ENCODE measurements at regions not wholly inside any gene's neighbourhood (a gene's known extent, or its start where the extent isn't known, plus 50 kb on each side); places are given as distances from the start of the nearest gene placed in this dataset.

DNA sequence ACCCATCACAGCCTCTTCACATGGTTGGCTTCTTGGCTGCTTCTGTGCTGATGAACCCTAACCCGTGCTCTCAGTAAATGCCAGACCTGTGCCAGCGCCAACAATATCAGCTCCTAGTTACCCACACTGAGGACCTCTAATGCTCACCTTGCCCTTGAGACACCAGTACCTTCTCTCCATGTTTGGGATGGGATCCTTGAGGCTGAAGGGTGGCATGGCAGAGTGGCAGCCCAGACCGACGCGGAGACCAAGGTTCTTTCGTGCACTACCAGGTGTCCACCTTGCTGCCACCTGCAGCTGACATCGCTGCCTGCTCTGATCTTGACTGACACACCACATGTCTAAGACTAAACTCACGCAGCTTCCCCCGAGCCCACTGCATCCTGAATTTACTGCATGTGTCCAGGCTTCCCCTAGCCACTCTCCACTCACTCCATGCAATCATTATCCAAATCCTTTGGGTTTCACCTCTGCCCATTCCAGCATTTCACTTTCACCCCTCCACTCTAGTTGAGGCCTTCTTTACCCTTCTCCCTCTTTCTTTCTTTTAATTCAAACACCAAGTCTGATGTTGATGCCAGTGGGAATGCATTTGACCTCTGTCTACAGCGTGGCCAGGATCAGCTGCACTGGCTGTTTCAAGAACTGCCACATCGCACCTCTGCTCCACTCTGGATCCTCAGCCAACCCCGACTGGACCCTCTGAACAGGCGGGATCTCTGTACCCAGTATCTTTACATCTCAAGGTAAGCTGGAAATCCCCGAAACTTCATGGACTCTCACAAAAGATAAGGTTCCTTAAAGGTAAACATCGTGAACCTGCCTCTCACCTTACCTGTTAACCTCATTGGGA is 294.9 kb downstream of the GLRX3 start:
- no peak for DNase-seq
- H3K36me3 ChIP-seq (ENCODE audit: low read depth): no peaks in the 10 kb centered on the region
- WGBS, 2 experiments (ENCODE audit: low coverage in 1 of 2, low lambda C conversion rate in 2 of 2, missing lambda C conversion rate in 2 of 2): 29 to 30% methylated on average over 15 of the region's 15 CpGs

DNA sequence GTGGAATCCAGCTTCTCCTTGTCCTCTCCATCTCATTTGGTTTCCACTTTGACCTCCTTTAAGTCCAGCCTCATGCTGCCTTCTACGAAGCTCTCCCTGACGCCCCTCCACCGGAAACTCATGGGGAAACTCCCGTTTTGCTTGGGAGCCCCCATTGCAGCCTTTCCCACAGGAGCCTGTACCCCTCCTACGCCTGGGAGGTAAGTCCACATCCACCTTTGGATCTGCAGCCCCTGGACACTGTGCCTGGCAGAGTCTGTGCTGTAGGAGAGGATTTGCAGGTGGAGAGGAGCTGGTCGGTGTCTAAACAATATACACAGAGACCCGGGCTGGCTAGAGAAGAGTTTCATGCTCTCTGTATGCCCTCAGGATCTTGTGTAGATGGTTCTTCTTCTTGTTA is 296.1 kb downstream of the GLRX3 start:
- in situ Hi-C loops (cut with MboI): no loop called here
- Histone ChIP-seq H3F3A (ENCODE audit: insufficient read depth) (no peaks in the 10 kb centered on the region), H3K79me2 (ENCODE audit: insufficient read depth) (no peaks in the 10 kb centered on the region), H3K4me1 (ENCODE audit: insufficient read depth) (no peaks in the 10 kb centered on the region), H3K36me3 (ENCODE audit: low read depth) (no peaks in the 10 kb centered on the region), H3K9me2 (ENCODE audit: insufficient read depth) (no peaks in the 10 kb centered on the region), H4K20me1 (ENCODE audit: insufficient read depth) (no peaks in the 10 kb centered on the region), H3K9me3 (ENCODE audit: low read depth) (no peaks in the 10 kb centered on the region), H3K4me3 (no peak overlapping the region), H3K27me3 (replicated peaks; ENCODE audit: insufficient read depth) (no peaks in the 10 kb centered on the region), H2AFZ (no peak overlapping the region), H3K9ac (no peak overlapping the region), H3K4me2 (ENCODE audit: unreplicated experiment) (no peak overlapping the region), H3K27ac (no peak overlapping the region)
- WGBS, 2 experiments (ENCODE audit: low coverage in 1 of 2, low lambda C conversion rate in 2 of 2, missing lambda C conversion rate in 2 of 2): 13 to 20% methylated on average over 7 of the region's 7 CpGs
- DNase-seq: no peak
- no peak for TF ChIP-seq EZH2phosphoT487 (IDR thresholded peaks at IDR 0.05; ENCODE audit: insufficient read depth, low read depth)

More for the DNA sequence above, 294.9 kb downstream of the GLRX3 start:
- no peak overlapping the region for H3K9ac ChIP-seq
- H3K27me3 ChIP-seq (replicated peaks; ENCODE audit: insufficient read depth): no peaks in the 10 kb centered on the region
- no peaks in the 10 kb centered on the region for H4K20me1 ChIP-seq (ENCODE audit: insufficient read depth)
- no peaks in the 10 kb centered on the region for H3K9me2 ChIP-seq (ENCODE audit: insufficient read depth)
- no peaks in the 10 kb centered on the region for H3F3A ChIP-seq (ENCODE audit: insufficient read depth)
- TF ChIP-seq EZH2 (IDR thresholded peaks at IDR 0.05; ENCODE audit: insufficient read depth, poor library complexity, severe bottlenecking) (no peak), EZH2phosphoT487 (IDR thresholded peaks at IDR 0.05; ENCODE audit: insufficient read depth, low read depth) (no peak)
- no peaks in the 10 kb centered on the region for H3K4me1 ChIP-seq (ENCODE audit: insufficient read depth)
- no peak overlapping the region for H3K4me3 ChIP-seq
- H2AFZ ChIP-seq: no peak overlapping the region
- H3K9me3 ChIP-seq (ENCODE audit: low read depth): no peaks in the 10 kb centered on the region
- H3K4me2 ChIP-seq (ENCODE audit: unreplicated experiment): no peak overlapping the region
- in situ Hi-C loops (cut with MboI): no loop called here
- H3K79me2 ChIP-seq (ENCODE audit: insufficient read depth): no peaks in the 10 kb centered on the region
- no peak overlapping the region for H3K27ac ChIP-seq

DNA sequence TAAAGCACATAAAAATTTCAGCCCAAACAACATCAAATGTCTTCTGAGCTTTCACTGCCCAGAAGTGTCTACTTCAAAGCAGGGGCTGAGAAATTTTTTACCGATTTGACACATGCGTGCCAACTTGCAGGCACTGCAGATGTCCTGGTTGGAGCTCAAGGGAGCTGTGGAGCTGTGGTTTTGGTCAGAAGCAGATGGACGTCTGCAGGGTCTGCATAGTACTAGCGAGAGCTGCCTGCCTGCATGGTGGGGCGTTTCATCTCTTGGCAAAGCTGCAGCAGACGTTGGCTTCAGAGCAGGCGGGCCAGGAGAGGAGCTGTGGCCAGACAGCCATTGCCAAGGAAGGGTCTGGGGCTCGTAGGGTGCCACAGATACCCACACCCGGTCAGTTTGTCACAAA is 296.7 kb downstream of the GLRX3 start:
- H3K36me3 ChIP-seq (ENCODE audit: low read depth): no peaks in the 10 kb centered on the region
- H3K27me3 ChIP-seq (replicated peaks; ENCODE audit: insufficient read depth): no peaks in the 10 kb centered on the region
- DNase-seq: no peak
- H2AFZ ChIP-seq: no peak overlapping the region
- no peaks in the 10 kb centered on the region for H3K79me2 ChIP-seq (ENCODE audit: insufficient read depth)
- H4K20me1 ChIP-seq (ENCODE audit: insufficient read depth): no peaks in the 10 kb centered on the region
- H3K9ac ChIP-seq: no peak overlapping the region
- no peak overlapping the region for H3K4me2 ChIP-seq (ENCODE audit: unreplicated experiment)
- no peaks in the 10 kb centered on the region for H3K4me1 ChIP-seq (ENCODE audit: insufficient read depth)
- no peak overlapping the region for H3K4me3 ChIP-seq
- H3K9me2 ChIP-seq (ENCODE audit: insufficient read depth): no peaks in the 10 kb centered on the region
- WGBS, 2 experiments (ENCODE audit: low coverage in 1 of 2, low lambda C conversion rate in 2 of 2, missing lambda C conversion rate in 2 of 2): 16 to 21% methylated on average over 9 of the region's 9 CpGs
- H3F3A ChIP-seq (ENCODE audit: insufficient read depth): no peaks in the 10 kb centered on the region
- H3K9me3 ChIP-seq (ENCODE audit: low read depth): no peaks in the 10 kb centered on the region
- TF ChIP-seq EZH2 (IDR thresholded peaks at IDR 0.05; ENCODE audit: insufficient read depth, poor library complexity, severe bottlenecking) (no peak), EZH2phosphoT487 (IDR thresholded peaks at IDR 0.05; ENCODE audit: insufficient read depth, low read depth) (no peak)
- in situ Hi-C loops (cut with MboI): no loop called here
- no peak overlapping the region for H3K27ac ChIP-seq

DNA sequence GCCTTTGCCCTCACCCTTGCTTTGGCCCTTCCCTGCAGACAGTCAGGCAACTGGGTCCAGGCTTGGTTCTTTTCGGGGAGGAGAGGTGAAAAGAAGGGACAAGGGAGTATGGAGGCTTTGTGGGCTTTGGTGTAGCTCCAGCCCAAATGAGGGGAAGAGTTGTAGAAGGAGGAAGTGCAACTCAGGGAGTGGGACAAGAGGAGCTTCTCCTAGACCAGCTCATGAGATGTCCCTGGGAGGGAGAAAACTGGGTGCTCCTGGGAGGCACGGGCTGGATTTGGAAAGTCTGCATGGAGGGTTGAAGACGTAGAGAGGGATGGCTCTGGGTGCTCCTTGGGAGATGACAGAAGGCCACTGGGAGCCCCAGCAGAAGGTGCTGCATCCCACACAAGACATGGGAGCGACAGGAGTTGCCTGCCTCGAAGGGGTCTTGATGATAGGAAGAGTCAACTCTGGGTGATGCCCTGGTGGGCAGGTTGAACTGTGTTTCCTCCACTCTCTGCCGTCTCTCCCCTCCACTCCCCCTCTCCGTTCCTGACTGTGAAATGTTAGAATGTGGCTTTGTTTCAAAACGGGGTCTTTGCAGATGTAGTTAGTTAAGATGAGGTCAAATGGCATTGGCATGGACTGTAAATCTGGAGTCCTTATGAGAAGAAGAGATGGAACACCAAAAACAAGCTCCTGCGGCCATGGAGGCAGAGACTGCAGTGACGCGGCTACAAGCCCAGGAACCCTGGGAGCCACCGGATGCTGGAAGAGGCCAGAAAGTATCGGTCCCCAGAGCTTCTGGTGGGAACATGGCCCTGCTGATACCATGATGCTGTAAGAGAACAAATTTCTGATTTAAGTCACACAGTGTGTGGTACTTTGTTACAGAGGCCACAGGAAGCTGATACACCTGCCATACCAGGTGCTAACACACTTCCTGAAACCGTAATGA is 298.5 kb downstream of the GLRX3 start:
- DNase-seq: no peak
- no peaks in the 10 kb centered on the region for H3K9me3 ChIP-seq (ENCODE audit: low read depth)
- in situ Hi-C loops (cut with MboI): no loop called here
- no peaks in the 10 kb centered on the region for H3K79me2 ChIP-seq (ENCODE audit: insufficient read depth)
- H3K4me2 ChIP-seq (ENCODE audit: unreplicated experiment): no peak overlapping the region
- no peaks in the 10 kb centered on the region for H4K20me1 ChIP-seq (ENCODE audit: insufficient read depth)
- no peaks in the 10 kb centered on the region for H3K4me1 ChIP-seq (ENCODE audit: insufficient read depth)
- no peaks in the 10 kb centered on the region for H3F3A ChIP-seq (ENCODE audit: insufficient read depth)
- no peaks in the 10 kb centered on the region for H3K9me2 ChIP-seq (ENCODE audit: insufficient read depth)
- no peaks in the 10 kb centered on the region for H3K36me3 ChIP-seq (ENCODE audit: low read depth)
- H3K9ac ChIP-seq: no peak overlapping the region
- TF ChIP-seq EZH2phosphoT487 (IDR thresholded peaks at IDR 0.05; ENCODE audit: insufficient read depth, low read depth): no peak
- TF ChIP-seq EZH2 (IDR thresholded peaks at IDR 0.05; ENCODE audit: insufficient read depth, poor library complexity, severe bottlenecking): no peak
- no peak overlapping the region for H2AFZ ChIP-seq
- H3K27ac ChIP-seq: no peak overlapping the region
- no peak overlapping the region for H3K4me3 ChIP-seq
- 24 to 29% methylated on average over 13 to 14 of the region's 14 CpGs for WGBS, 2 experiments (ENCODE audit: low coverage in 1 of 2, low lambda C conversion rate in 2 of 2, missing lambda C conversion rate in 2 of 2)
- H3K27me3 ChIP-seq (replicated peaks; ENCODE audit: insufficient read depth): no peaks in the 10 kb centered on the region

Measured in GM23248 (cell line).